GM13976 (cell line): ENCODE measurements at regions not wholly inside any gene's neighbourhood (a gene's known extent, or its start where the extent isn't known, plus 50 kb on each side); places are given as distances from the start of the nearest gene placed in this dataset.

ENCODE experiments used
- DNase-seq: peaks from one replicate; pipeline ENCODE4 v3.0.0; 2012; ENCODE audit warnings: low spot score
- in situ Hi-C: fragments of 300-500 bp; cut with MboI; formaldehyde crosslinking; loops from one replicate; pipeline ENCODE4 v1.12.0; 2022; ENCODE audit warnings: low sequenced_read_pairs, mixed read lengths, inconsistent platforms; ENCODE audit not compliant: unreplicated experiment
- TF ChIP-seq, protein P1 (sequence below): IDR thresholded peaks from 2 replicates; pipeline ENCODE4 v1.5.1; 2012; ENCODE audit warnings: borderline replicate concordance, mild to moderate bottlenecking; ENCODE audit not compliant: insufficient read depth; ENCODE audit errors: extremely low read depth, missing control alignments, control extremely low read depth

DNA sequence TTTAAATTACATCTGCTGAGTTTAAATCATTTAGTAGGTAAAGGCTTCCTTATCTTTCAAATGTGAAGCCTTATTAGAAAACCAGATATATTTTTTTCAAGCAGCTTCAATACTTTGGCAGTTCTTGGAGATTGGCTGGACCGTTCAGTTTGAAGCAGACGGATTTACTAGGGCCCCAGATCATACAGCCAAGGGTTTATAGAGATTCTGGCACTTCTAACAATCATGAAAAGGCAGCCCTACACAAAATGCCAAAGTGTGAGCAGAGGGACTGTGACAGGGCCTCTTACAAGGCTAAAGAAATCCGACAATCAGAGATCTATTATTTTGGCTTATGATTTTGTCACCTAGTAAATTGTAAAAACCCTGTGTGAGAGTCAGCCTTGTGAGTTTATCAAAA lies 162.8 kb upstream of the SLC38A2 start:
- TF ChIP-seq, protein P1, sequence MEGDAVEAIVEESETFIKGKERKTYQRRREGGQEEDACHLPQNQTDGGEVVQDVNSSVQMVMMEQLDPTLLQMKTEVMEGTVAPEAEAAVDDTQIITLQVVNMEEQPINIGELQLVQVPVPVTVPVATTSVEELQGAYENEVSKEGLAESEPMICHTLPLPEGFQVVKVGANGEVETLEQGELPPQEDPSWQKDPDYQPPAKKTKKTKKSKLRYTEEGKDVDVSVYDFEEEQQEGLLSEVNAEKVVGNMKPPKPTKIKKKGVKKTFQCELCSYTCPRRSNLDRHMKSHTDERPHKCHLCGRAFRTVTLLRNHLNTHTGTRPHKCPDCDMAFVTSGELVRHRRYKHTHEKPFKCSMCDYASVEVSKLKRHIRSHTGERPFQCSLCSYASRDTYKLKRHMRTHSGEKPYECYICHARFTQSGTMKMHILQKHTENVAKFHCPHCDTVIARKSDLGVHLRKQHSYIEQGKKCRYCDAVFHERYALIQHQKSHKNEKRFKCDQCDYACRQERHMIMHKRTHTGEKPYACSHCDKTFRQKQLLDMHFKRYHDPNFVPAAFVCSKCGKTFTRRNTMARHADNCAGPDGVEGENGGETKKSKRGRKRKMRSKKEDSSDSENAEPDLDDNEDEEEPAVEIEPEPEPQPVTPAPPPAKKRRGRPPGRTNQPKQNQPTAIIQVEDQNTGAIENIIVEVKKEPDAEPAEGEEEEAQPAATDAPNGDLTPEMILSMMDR: no peak
- no peak for DNase-seq
- in situ Hi-C loops: no loop called here

DNA sequence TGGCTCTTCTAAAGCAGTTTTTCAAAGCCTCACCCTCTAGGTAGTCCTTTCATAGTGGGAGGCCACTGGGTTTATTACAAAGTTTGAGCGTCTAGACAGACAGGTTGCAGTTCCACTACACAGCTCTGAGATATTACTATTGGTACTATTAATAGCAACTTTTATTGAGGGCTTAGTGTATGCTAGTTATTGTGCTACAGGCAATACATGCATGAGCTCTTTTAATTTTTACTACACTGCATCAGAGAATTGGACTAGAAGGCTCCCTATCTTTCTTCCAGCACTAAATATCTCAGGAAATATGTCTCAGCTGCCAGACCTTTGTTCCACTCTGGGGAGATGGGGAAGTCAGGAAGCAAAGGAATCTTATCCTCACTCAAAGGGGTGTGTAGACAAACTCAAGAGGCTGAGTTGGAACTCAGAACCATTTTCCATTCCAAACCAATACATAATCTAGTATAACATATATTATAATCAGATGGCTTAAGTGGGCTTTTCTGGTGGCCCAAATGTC lies 161.8 kb upstream of the SLC38A2 start:
- DNase-seq: no peak
- TF ChIP-seq, protein P1: no peak
- in situ Hi-C loops: no loop called here

GRCh38 chr12:46533723-46534122 lies 161.2 kb upstream of the SLC38A2 start:
- no peak for DNase-seq
- TF ChIP-seq, protein P1: no peak
- in situ Hi-C loops: no loop called here

DNA sequence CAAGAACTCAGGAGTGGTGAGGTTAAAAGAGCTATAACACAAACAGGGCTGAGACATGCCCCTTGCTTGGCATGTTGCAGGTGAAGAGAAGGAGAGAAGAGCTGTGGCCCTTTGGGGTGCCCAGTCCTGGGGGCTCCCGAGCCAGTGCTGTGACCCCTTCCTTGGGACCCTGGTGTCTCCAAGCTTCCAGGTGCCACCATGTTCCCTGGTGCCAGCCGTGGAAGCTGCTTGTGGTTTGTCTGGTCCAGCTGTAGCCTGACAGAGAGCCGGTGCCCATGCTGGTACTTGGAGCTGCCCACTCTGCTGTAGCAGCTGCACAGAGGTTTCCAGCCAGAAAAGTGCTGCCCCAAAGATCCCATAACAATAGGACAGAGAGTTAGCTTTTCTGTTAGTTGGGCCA lies 159.2 kb upstream of the SLC38A2 start:
- TF ChIP-seq, protein P1: no peak
- DNase-seq: no peak
- in situ Hi-C loops: no loop called here

- TF ChIP-seq, protein P1: no peak
- in situ Hi-C loops: no loop called here
Measured at GRCh38 chr12:46531059-46531785, 158.6 kb upstream of the SLC38A2 start.

DNA sequence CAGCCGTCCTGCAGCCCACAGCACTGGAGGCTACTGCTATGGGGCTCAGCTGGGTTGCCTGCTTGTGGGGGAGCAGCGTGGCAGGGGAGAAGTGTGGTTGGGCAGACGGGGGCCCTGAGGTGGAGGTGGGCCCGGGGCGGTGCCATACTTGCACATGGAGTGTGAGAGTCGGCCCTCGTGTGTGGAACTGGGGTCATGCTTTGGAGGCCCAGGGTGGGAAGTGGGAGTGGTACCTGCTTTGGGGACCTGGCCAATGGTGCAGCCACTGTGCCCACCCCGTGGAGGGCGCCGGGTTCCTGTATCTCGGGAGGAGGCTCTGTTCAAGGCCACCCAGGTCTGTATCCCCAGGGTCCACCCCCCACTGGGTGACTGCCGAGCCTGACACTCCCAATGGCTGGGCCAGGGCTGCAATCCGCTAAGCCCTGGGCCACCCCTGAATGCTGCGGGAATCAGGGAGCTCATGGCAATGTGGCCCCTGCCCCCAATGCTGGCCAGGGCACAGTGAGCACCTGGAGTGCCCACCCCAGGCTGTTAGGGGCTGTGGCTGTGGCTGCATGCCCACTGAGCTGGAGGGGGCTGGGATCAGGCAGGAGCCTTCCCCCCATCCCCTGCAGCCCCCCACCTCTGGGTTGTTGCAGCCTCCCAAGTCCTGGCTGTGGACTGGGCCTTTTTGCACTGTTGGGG lies 157.9 kb upstream of the SLC38A2 start:
- TF ChIP-seq, protein P1: no peak
- DNase-seq: no peak
- in situ Hi-C loops: no loop called here

More at GRCh38 chr12:46531059-46531785, 158.6 kb upstream of the SLC38A2 start:
- no peak for DNase-seq
